ENCODE measurements at regions not wholly inside any gene's neighbourhood (a gene's known extent, or its start where the extent isn't known, plus 50 kb on each side); places are given as distances from the start of the nearest gene placed in this dataset.

- no peak for TF ChIP-seq TCF12 (IDR thresholded peaks at IDR 0.05; ENCODE audit: low read depth)
- TF ChIP-seq TEAD4 (IDR thresholded peaks at IDR 0.05), result no peak
- TF ChIP-seq FOXM1 (IDR thresholded peaks at IDR 0.05; ENCODE audit: borderline replicate concordance, low read depth), result no peak
- TF ChIP-seq TAF1 (IDR thresholded peaks at IDR 0.05; ENCODE audit: low read depth), result no peak
- no peak for TF ChIP-seq MAX (IDR thresholded peaks at IDR 0.05)
- TF ChIP-seq REST (IDR thresholded peaks at IDR 0.05; ENCODE audit: low read depth), result no peak
- no peak for TF ChIP-seq EGR1 (IDR thresholded peaks at IDR 0.05)
- no peak for TF ChIP-seq CREB1 (IDR thresholded peaks at IDR 0.05; ENCODE audit: low read depth)
- no peak for TF ChIP-seq USF1 (IDR thresholded peaks at IDR 0.05)
- TF ChIP-seq YY1 (IDR thresholded peaks at IDR 0.05; ENCODE audit: low read depth), result no peak
- no peak for TF ChIP-seq RAD21 (IDR thresholded peaks at IDR 0.05; ENCODE audit: low read depth)
Measured at GRCh38 chr5:93107805-93108520, 473.1 kb downstream of the NR2F1-AS1 start.

- TF ChIP-seq EGR1 (IDR thresholded peaks at IDR 0.05), result no peak
Measured at GRCh38 chr5:93107141-93107540, 473.9 kb downstream of the NR2F1-AS1 start.

- TF ChIP-seq RAD21 (IDR thresholded peaks at IDR 0.05; ENCODE audit: low read depth) (no peak), FOXM1 (IDR thresholded peaks at IDR 0.05; ENCODE audit: borderline replicate concordance, low read depth) (no peak), CEBPB (IDR thresholded peaks at IDR 0.05) (no peak), TAF1 (IDR thresholded peaks at IDR 0.05; ENCODE audit: low read depth) (no peak), ZBTB7A (IDR thresholded peaks at IDR 0.05; ENCODE audit: low read depth) (no peak), TEAD4 (IDR thresholded peaks at IDR 0.05) (no peak), MAX (IDR thresholded peaks at IDR 0.05) (no peak), TCF12 (IDR thresholded peaks at IDR 0.05; ENCODE audit: low read depth) (no peak), EGR1 (IDR thresholded peaks at IDR 0.05) (no peak), NFIC (IDR thresholded peaks at IDR 0.05) (no peak), YY1 (IDR thresholded peaks at IDR 0.05; ENCODE audit: low read depth) (no peak), USF1 (IDR thresholded peaks at IDR 0.05) (no peak), CREB1 (IDR thresholded peaks at IDR 0.05; ENCODE audit: low read depth) (no peak), EP300 (IDR thresholded peaks at IDR 0.05; ENCODE audit: borderline replicate concordance) (no peak), REST (IDR thresholded peaks at IDR 0.05; ENCODE audit: low read depth) (no peak)
Measured at GRCh38 chr5:93101661-93102060, 479.4 kb downstream of the NR2F1-AS1 start.

GRCh38 chr5:93100976-93101375 is 480.0 kb downstream of the NR2F1-AS1 start:
- TF ChIP-seq TAF1 (IDR thresholded peaks at IDR 0.05; ENCODE audit: low read depth) (no peak), RAD21 (IDR thresholded peaks at IDR 0.05; ENCODE audit: low read depth) (no peak), FOXM1 (IDR thresholded peaks at IDR 0.05; ENCODE audit: borderline replicate concordance, low read depth) (no peak), ZBTB7A (IDR thresholded peaks at IDR 0.05; ENCODE audit: low read depth) (no peak), MAX (IDR thresholded peaks at IDR 0.05) (no peak), NFIC (IDR thresholded peaks at IDR 0.05) (no peak), YY1 (IDR thresholded peaks at IDR 0.05; ENCODE audit: low read depth) (no peak), CREB1 (IDR thresholded peaks at IDR 0.05; ENCODE audit: low read depth) (no peak), REST (IDR thresholded peaks at IDR 0.05; ENCODE audit: low read depth) (no peak), USF1 (IDR thresholded peaks at IDR 0.05) (no peak)
